ENCODE measurements at regions not wholly inside any gene's neighbourhood (a gene's known extent, or its start where the extent isn't known, plus 50 kb on each side); places are given as distances from the start of the nearest gene placed in this dataset.

- TF ChIP-seq CTCF (IDR thresholded peaks at IDR 0.05), result no peak
- TF ChIP-seq POLR2A (IDR thresholded peaks at IDR 0.05), result no peak
Measured at GRCh38 chr7:145152589-145152988, 316.7 kb upstream of the TPK1 start.
